ENCODE measurements at regions not wholly inside any gene's neighbourhood (a gene's known extent, or its start where the extent isn't known, plus 50 kb on each side); places are given as distances from the start of the nearest gene placed in this dataset.

- H3K4me3 ChIP-seq (ENCODE audit: low read length) = no peak overlapping the region
- TF ChIP-seq CTCF (IDR thresholded peaks at IDR 0.05; ENCODE audit: insufficient read depth, low read depth, low read length, missing control alignments) = no peak
- no peak for DNase-seq (ENCODE audit: low read depth)
These were observed 194.1 kb upstream of the ARID1B start for GRCh38 chr6:156583083-156583482.

- no peak for DNase-seq (ENCODE audit: low read depth)
- no peak for TF ChIP-seq CTCF (IDR thresholded peaks at IDR 0.05; ENCODE audit: insufficient read depth, low read depth, low read length, missing control alignments)
- H3K4me3 ChIP-seq (ENCODE audit: low read length) = no peak overlapping the region
These were observed 194.6 kb upstream of the ARID1B start for GRCh38 chr6:156582509-156582992.

DNA sequence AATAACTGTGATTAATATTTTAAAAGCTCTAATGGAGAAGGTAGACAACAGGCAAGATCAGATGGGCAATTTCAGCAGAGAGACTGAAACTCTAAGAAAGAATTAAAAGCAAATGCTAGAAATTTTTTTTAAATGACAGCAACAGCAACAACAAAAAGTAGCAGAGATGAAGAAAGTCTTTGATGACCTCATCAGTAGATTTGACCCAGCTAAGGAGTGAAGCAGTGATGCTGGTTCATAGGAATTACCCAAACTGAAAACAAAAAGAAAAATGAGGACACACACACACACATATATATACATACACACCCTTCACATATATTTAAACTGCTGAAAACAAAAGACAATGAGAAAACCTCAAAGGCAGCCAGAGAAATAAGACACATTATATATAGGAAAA is 197.6 kb upstream of the ARID1B start:
- no peak for TF ChIP-seq CTCF (IDR thresholded peaks at IDR 0.05; ENCODE audit: insufficient read depth, low read depth, low read length, missing control alignments)
- no peak for DNase-seq (ENCODE audit: low read depth)

GRCh38 chr6:156577749-156578148 is 199.4 kb upstream of the ARID1B start:
- no peak for TF ChIP-seq CTCF (IDR thresholded peaks at IDR 0.05; ENCODE audit: insufficient read depth, low read depth, low read length, missing control alignments)
- DNase-seq (ENCODE audit: low read depth) = no peak

More for the DNA sequence above, 197.6 kb upstream of the ARID1B start:
- H3K4me3 ChIP-seq (ENCODE audit: low read length) = no peak overlapping the region

DNA sequence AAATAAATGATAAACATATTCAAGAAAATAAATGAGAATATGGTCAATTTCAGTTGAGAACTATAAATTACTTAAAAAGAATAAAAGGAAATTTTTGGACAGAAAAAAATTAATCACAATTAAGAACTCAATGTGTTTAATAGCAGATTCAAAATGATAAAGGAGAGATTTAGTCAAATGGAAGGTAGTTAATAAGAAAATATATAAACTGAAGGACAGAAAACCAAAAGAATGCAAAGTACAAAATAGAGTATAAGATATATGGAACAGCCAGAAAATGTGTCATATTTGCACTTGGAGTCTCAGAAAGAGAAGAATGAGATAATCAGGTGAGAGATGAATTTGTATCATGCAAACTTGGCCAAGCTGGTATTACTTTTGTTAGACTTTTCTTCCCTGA is 201.8 kb upstream of the ARID1B start:
- no peak for DNase-seq (ENCODE audit: low read depth)
- no peak for TF ChIP-seq CTCF (IDR thresholded peaks at IDR 0.05; ENCODE audit: insufficient read depth, low read depth, low read length, missing control alignments)
- H3K4me3 ChIP-seq (ENCODE audit: low read length) = no peak overlapping the region

More at GRCh38 chr6:156577749-156578148, 199.4 kb upstream of the ARID1B start:
- H3K4me3 ChIP-seq (ENCODE audit: low read length) = no peak overlapping the region

- H3K4me3 ChIP-seq (ENCODE audit: low read length) = no peak overlapping the region
- no peak for TF ChIP-seq CTCF (IDR thresholded peaks at IDR 0.05; ENCODE audit: insufficient read depth, low read depth, low read length, missing control alignments)
- DNase-seq (ENCODE audit: low read depth) = no peak
These were observed 212.4 kb upstream of the ARID1B start for GRCh38 chr6:156564807-156565149.

- TF ChIP-seq CTCF (IDR thresholded peaks at IDR 0.05; ENCODE audit: insufficient read depth, low read depth, low read length, missing control alignments) = peak; percentile 95
- DNase-seq (ENCODE audit: low read depth) = peak; percentile 67
- no peak overlapping the region for H3K4me3 ChIP-seq (ENCODE audit: low read length)
These were observed 212.9 kb upstream of the ARID1B start for GRCh38 chr6:156564127-156564806.
